ENCODE measurements at regions not wholly inside any gene's neighbourhood (a gene's known extent, or its start where the extent isn't known, plus 50 kb on each side); places are given as distances from the start of the nearest gene placed in this dataset.
"Not testable (repeated sequence)": the region's sequence is repeated elsewhere in the genome, so short reads cannot be mapped to it uniquely, and the experiment has no call there.

DNA sequence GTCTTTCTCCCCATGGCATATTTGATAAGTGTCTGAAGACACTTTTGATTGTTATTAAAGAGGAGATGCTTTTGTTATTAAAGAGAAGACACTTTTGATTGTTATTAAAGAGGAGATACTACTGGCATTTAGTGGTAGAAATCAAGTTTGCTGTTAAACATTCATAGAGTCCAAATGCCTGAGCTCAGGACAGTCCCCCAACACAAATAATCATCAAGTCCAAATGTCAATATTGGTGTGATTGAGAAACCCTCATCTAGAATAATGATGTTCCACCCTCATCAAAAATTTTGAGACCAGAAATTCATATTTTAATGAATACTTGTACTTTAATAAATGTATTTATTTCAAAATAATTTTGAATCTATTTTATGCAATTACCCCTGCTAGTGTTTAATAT is 1412.9 kb upstream of the PCDH7 start:
- no peak for DNase-seq (ENCODE audit: low spot score)
- intact Hi-C loops (cut with DNase I) = no loop called here

DNA sequence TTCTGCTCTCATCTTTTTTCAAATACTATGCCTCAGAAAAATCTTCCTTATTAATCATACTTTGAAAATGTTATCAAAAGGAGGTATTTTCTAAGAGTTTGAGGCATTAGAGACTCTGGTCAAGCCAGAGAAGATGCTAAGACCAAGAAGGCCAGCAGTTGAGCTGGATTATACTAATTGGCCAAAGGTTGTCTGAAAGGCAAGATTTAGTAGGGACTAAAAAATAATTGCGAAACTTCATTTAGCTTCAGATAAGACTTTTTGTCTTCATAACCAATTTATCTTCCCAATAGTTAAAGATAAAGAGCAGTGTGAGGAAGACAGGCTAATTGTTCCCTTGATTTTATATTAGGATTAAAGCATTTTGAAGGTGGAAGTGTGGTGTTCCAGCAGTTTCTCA is 1412.4 kb upstream of the PCDH7 start:
- intact Hi-C loops (cut with DNase I) = no loop called here
- DNase-seq (ENCODE audit: low spot score) = no peak

DNA sequence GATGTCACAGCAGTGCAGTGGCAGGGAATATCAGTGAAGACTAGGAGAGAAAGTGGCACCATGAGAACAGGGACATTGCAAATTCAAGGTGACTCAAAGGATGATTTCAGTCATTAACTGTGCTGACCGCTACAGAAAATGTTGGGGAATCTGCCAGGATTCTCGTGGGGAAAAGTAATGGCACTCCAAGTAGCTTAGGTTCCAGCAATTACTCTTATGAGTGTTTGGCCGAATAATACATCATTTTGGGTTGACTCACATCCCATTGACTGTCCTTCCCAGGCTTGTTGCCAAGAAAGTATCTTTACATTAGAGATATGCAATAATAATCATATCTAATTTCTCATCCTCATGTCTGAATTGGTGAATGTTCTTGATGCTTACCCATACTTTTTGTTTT is 1411.1 kb upstream of the PCDH7 start:
- intact Hi-C loops (cut with DNase I) = no loop called here
- DNase-seq (ENCODE audit: low spot score) = no peak

DNA sequence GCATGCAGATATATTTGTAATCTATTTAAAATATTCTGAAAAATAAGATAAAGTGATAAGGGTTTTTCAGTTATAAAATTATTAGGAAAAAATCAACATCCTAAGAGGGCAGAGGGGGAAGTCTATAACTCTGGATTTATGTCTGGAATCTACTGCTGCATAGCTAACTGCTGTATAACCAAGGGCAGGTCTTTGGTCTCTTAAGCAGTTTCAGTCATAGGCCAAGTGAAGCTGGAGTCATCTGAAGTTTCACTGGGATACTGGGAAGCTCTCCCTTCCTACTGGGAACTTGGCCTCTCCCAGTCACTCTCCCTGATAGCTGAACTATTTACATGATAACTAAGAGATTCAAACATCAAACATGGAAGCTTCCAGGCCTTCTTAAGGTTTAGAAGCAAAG is 1409.9 kb upstream of the PCDH7 start:
- no peak for DNase-seq (ENCODE audit: low spot score)
- intact Hi-C loops (cut with DNase I) = no loop called here

DNA sequence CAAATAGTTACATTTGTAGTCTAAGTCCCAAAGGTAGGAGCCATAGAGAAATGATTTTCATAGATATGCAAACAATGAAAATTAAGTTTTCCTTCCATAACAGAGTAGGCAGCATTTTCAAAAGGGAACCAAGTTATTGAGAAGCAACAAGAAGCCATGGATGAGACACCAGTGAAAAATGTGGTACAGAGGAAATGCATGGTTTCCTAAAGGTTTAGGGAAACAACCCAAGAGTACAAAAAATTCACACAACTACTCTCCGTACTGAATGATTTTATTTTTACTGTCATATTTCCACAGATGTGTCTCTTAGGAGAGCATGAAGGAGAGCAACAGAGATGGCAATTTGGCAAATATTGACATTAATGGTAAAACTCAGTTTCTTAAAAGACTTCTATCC is 1408.9 kb upstream of the PCDH7 start:
- intact Hi-C loops (cut with DNase I) = no loop called here
- DNase-seq (ENCODE audit: low spot score) = no peak

DNA sequence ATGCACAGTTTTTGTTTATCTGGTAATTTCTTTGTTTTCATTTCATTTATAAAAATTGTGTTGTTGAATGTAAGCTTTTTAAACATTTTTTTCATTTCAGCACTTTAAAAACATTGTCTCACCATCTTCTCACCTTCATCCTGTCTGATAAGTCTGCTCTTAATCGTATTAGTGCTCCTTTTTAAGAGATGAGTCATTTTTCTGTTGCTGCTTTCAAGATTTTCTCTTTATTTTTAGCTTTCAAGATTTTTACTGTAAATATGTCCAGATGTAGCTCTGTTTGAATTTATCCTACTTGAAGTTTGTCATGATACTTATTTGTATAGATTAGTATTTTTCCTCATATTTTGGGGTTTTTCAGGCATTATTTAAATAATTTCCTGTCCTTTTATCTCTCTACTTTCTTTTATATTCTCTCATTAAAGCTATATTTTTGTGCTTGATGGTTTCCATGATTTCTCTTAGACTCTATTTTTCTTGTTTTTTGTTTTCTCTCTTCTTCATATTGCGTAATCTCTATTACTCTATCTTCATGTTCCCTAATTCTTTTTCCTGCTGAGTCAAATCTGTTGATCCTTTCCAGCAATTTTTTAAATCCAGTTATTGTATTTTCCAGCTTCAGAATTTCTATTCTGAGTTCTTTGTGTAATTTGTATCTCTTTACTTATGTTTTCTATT is 1400.4 kb upstream of the PCDH7 start:
- no peak for DNase-seq (ENCODE audit: low spot score)
- intact Hi-C loops (cut with DNase I) = no loop called here

DNA sequence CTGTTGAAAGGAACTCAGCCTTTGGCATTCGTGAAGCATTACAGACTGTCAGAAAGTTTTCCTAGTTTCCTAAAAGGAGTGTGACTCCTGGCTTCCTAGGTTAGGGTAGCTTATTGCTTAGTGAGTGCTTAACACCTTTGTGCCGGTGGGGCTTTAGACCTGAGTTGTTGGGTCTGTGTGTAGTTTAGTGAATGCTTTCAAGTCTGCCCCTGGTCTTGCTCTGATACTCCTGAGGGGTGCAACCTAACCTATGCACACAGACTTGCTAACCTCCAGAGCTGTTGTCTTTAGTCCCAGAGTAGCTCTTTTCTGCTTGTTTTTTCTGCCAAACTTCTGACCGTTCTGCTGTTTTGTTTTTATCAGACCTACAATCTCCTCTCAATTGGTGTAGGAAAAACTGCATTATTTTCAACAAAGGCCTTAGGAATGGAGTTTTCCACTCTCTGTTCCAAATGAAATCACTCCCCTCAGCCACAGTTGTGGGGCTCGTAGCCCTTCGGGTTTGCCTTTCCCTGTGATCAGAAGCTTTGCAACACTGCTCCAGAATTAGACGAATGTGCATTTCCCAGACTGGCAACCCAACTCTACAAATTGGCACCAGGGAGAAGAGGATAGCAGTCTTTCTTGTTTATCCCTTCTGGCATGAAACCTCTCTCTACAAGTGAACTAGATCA is 1399.1 kb upstream of the PCDH7 start:
- no peak for DNase-seq (ENCODE audit: low spot score)
- intact Hi-C loops (cut with DNase I) = no loop called here

DNA sequence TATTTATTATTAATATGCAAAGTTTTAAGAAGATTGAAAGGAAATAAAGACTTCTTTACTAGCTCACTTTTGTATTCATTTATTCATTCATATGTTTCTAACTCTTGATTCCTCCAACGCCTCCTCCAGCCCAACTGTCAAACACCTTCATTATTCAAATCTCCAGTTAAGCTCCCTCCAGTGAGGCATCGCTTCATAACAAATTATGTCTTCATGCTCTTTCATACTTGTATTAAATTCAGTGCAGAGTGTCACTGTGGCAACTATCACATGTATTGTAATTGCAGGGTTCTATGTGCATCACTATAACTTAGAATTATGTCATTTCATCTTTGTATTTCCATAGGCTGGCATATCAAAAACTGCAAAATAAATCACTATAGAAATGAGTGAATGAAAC is 1394.2 kb upstream of the PCDH7 start:
- DNase-seq (ENCODE audit: low spot score) = no peak
- intact Hi-C loops (cut with DNase I) = no loop called here

DNA sequence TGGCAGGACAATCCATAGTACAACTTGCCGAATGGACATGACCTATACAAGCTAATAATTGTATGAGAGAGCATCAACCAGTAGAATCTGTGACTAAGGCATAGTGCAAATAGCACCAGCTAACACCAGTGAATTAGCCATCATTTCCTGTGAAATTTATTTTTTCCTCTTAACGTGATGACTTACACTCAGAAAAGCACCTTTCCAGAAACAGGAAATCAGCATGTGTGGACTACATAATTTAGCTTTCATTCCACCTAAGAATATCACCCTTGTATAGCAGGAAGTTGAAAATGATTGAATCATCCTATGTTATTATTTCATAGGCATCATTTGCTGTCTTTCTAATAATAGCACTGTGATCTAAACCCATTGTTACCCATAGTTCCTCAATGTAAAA is 1393.4 kb upstream of the PCDH7 start:
- intact Hi-C loops (cut with DNase I) = no loop called here
- DNase-seq (ENCODE audit: low spot score) = no peak

DNA sequence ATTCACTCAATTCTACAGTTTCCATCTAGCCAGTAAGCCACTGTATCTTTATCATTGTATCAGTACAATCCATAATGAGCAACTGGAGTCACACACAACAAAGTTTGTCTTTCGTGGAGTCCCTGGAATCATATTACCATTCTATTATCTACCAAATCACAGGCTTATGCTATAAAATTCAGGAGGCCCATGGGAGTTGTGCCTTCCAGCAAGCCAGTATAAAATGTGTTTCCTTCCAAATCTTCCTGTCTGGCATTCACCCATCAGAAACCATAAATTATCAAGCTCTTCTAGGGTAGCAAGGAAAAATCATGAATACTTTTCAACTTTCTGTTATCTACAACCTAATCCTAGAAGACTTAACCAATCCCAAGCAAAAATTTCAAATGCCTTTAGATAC is 1383.3 kb upstream of the PCDH7 start:
- no peak for DNase-seq (ENCODE audit: low spot score)
- intact Hi-C loops (cut with DNase I) = no loop called here

DNA sequence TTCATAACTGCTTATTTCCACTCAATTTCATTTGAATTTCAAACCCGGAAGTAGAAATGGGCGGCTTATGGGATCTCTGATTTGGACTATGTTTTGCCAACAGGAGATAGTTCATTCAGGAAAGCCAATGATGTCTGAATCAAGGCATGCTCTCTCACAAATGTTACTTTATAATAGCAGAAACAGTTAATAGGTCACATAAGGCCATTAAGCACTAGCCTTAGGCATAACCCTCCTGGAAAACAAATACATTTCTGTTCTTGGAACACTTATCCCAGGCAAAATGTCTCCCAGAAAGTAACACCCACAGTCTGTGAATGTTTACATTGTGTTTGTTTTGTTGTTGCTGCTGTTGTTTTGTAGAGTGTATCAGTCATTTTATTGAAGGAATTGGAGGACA is 1347.2 kb upstream of the PCDH7 start:
- intact Hi-C loops (cut with DNase I) = no loop called here
- DNase-seq (ENCODE audit: low spot score) = no peak

DNA sequence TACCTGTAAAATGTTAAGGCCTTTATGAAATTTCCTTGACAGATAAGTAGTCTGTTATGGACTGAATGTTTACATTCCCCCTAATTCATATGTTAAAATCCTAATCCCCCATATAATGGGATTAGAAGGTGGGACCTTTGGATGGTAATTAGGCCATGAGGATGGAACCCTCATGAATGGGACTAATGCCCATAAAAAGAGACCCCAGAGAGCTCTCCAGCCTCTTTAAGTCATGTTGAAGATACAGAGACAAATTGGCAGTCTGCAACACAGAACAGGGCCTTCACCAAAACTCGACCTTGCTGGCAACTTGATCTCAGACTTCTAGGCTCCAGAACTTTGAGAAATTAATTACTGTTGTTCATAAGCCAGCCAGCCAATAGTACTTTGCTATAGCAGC is 1344.5 kb upstream of the PCDH7 start:
- no peak for DNase-seq (ENCODE audit: low spot score)
- intact Hi-C loops (cut with DNase I) = no loop called here

DNA sequence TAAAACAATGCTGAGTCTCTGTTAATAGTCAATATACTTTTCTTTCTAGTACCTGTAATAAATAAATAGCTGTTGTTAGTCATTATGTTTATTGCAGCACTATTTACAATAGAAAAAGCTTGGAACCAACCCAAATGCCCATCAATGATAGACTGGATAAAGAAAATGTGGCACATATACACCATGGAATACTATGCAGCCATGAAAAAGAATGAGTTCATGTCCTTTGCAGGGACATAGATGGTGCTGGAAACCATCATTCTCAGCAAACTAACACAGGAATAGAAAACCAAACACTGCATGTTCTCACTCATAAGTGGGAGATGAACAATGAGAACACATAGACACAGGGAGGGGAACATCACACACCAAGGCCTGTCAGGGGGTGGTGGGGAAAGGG is 1341.9 kb upstream of the PCDH7 start:
- intact Hi-C loops (cut with DNase I); DNase-seq (ENCODE audit: low spot score): not testable (repeated sequence)

DNA sequence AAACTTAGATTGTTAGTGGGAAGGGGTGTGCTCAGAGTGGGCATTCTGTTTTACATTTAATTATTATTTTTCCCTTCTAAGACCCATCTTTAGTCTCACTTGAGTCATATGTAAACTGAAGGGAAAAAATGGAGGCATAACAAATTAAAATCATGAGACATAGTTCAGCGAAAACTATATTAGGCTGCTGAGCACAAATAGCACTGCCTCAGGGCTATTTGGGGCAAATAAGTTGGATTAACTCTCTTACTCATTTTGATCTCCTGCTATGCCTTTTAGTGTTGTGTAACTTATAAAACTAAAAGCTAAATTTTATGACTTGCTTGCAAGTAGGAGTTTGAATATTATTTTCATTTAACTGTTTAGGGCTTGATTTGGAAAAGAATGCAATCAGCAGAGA is 1329.2 kb upstream of the PCDH7 start:
- no peak for DNase-seq (ENCODE audit: low spot score)
- intact Hi-C loops (cut with DNase I) = no loop called here

DNA sequence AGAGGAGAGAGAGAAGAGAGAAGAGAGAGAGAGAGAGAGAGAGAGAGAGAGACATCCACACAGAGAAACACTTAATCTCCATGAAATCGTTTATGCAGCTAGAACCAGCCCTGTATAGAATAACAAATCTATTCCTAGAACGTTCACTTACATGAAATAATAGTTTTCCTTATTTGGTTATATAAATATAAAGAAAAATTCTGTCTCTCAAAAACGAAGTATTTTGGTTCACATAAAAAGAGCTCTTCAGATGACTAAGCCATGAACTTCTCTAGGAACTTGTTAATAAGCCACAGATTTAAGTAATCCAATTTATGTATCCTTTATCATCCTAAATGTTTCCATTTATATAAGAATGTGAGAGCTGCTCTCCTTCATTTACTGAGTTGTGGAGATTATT is 1315.1 kb upstream of the PCDH7 start:
- intact Hi-C loops (cut with DNase I) = no loop called here

DNA sequence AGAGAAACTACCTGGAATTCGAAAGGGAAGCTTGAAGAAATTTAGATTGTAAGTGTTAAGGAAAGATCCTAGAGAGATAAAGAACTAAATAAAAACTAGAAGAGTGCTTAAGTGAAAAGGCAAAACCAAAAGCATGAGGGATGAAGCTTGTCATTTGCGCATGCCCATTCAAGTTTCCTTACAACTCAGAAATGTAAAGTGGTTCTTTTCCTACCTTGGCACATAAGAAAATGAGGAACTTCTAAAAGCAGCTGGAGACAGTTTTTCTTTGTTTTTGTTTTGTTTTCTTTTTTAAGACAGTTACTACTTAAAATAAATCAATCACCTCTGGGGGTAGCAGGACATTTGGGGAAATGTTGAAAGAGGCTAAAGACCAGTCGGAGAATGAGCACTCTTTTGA is 1304.4 kb upstream of the PCDH7 start:
- intact Hi-C loops (cut with DNase I) = no loop called here
- DNase-seq (ENCODE audit: low spot score) = no peak

More for the DNA sequence above, 1315.1 kb upstream of the PCDH7 start:
- no peak for DNase-seq (ENCODE audit: low spot score)

DNA sequence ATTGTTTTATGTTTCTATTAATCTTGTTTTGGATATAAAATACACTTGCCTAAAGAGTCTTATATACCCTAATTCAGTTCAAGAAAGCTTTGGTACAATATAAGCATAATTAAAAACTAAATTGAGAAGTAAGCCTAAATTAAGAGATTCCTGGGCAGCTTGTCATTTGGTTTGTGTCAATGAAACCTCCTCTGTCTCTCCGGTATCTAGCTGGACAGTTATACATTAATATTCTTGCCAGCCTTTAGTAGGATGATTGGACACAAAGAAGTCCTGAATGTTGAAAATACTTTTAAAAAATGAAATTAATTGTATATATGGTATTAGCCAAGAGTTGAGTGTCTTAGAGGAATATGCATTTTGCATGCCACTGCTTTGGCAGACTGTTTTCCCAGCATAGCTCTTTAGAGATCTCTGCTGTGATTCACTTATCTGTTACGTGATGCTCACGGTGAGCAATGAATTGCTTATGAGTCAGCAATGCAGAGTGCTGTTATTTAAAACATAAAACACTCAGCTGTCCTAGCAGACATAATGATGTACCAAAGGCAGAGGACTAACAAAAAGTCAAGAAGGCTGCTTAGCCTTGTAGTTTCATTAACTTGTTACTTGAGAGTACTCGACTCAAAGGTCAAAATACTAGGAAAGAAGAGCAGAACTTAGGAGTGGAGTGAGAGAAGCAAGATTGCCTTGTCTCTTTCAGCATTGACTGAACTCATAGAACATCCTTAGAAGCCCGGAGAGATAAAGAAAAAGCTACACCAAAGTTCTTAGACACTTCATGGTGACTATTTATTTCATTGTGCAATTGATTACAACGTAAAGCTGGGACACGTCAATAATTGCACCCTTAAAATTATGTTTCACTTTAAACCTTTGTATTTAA is 1296.1 kb upstream of the PCDH7 start:
- no peak for DNase-seq (ENCODE audit: low spot score)
- intact Hi-C loops (cut with DNase I) = no loop called here

DNA sequence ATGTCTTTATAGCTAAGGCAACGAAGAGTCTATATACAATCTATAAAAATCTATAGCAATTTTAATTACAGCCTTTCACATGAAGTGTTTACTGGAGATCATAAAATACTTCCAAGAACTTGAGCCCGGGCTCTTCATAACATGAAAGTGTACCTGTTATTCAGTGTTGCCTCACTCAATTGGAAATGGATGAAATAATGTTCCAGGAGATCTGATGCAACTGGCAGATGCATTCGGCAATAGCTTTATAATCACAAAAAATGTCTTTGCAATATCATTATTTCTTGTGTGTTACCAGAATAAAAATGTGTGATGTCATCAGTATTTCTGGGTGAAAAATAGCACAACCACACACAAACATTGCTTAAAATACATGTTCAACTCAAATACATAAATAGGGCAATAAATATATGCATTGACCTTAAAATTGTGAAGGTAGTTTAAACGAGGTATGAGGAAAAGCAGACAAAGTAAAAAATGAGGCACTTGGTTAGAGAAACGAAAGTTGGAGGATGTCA is 1266.8 kb upstream of the PCDH7 start:
- no peak for DNase-seq (ENCODE audit: low spot score)
- intact Hi-C loops (cut with DNase I) = no loop called here

DNA sequence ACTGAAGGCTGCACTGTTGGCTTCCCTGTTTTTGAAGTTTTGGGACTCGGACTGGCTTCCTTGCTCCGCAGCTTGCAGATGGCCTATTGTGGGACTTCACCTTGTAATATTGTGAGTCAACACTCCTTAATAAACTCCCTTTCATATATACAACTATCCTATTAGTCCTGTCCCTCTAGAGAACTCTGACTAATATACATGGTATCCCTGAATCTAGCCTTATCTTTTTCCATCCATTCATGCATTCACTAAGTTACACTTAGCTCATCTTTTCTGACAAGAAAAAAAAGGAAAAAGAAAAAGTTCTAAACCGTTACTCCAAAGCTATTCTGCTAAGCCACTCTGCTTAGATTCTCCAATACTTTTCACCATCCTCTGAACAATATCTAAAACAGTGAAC is 1260.2 kb upstream of the PCDH7 start:
- no peak for DNase-seq (ENCODE audit: low spot score)
- intact Hi-C loops (cut with DNase I) = no loop called here

DNA sequence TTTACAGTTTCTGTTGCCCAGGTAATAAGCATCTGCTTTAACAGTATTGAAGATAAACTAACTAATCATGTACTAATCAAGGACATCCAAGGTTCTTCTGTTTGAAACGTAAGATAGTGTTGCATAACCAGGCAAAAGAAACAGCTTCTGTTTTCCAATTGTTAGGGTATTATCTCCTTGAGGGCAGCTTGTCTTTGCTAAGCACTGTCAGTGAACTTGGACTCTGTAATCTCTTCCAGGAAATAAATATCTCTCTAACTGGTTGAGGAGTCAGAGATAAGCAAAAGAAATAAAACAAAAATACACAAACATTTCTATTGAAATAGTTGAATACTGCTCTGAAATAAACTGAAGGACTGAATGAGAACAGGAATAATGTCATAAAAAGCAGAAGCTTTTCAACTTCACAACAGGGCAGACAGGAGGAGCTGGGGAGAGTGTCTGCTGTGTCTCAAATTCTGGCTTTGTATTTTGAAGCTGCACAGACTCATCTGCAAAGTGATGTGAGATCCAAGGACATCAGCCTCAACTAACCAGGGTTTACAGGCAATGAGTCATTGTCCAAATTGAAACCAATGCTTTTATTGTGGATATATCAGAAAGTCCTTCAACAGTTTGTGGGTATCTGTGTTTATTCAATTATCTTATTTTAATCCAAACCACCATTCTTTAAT is 1253.0 kb upstream of the PCDH7 start:
- intact Hi-C loops (cut with DNase I) = no loop called here
- no peak for DNase-seq (ENCODE audit: low spot score)
